Mucosa of rectum (tissue), 2 donors: ENCODE measurements at regions not wholly inside any gene's neighbourhood (a gene's known extent, or its start where the extent isn't known, plus 50 kb on each side); places are given as distances from the start of the nearest gene placed in this dataset.
"Not testable (repeated sequence)": the region's sequence is repeated elsewhere in the genome, so short reads cannot be mapped to it uniquely, and the experiment has no call there.

ENCODE experiments used
- H3K27ac ChIP-seq, 2 donors: one replicate each; pipeline ENCODE4 v1.7.0; 2013; ENCODE audit warnings: inconsistent platforms in 2 of 2, low read depth in 2 of 2, low read length in 2 of 2
- H3K27me3 ChIP-seq, 2 donors: one replicate each; pipeline ENCODE4 v1.7.0; 2013; ENCODE audit warnings: low read length in 2 of 2; ENCODE audit not compliant: control insufficient read depth in 2 of 2, insufficient read depth in 2 of 2
- H3K36me3 ChIP-seq, 2 donors: one replicate each; pipeline ENCODE4 v1.7.0; 2013; ENCODE audit warnings: low read length in 2 of 2; ENCODE audit not compliant: control insufficient read depth in 2 of 2, insufficient read depth in 2 of 2
- H3K4me1 ChIP-seq, 2 donors: one replicate each; pipeline ENCODE4 v1.7.0; 2013; ENCODE audit warnings: low read length in 2 of 2, mild to moderate bottlenecking in 1 of 2; ENCODE audit not compliant: control insufficient read depth in 2 of 2, insufficient read depth in 2 of 2
- H3K4me3 ChIP-seq, 2 donors: one replicate each; pipeline ENCODE4 v1.7.0; 2013; ENCODE audit warnings: low read length in 2 of 2
- H3K9ac ChIP-seq, 2 donors: one replicate each; pipeline ENCODE4 v1.7.0; 2013; ENCODE audit warnings: low read length in 2 of 2, low read depth in 1 of 2, mild to moderate bottlenecking in 1 of 2
- H3K9me3 ChIP-seq, 2 donors: one replicate each; pipeline ENCODE4 v1.7.0; 2013; ENCODE audit warnings: low read length in 2 of 2; ENCODE audit not compliant: control insufficient read depth in 2 of 2
- donor health status: healthy.
- donor health status: Normal muscosa, but diverticular disease.

DNA sequence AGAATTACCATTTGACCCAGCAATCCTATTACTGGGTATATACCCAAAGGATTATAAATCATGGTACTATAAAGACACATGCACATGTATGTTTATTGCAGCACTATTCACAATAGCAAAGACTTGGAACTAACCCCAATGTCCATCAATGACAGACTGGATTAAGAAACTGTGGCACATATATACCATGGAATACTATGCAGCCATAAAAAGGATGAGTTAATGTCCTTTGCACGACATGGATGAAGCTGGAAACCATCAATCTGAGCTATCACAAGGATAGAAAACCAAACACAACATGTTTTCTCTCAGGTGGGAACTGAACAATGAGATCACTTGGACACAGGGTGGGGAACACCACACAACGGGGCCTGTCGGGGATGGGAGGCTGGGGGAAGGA, 123.4 kb upstream of the RIOK3 start:
- H3K27ac ChIP-seq, H3K4me1 ChIP-seq, H3K9me3 ChIP-seq, H3K9ac ChIP-seq, H3K27me3 ChIP-seq, H3K36me3 ChIP-seq, H3K4me3 ChIP-seq: not testable (repeated sequence)

- Histone ChIP-seq H3K4me1 (no peaks in the 10 kb centered on the region), H3K9ac (no peak overlapping the region), H3K4me3 (no peak overlapping the region), H3K27ac (no peak overlapping the region), H3K36me3 (peaks cover 0 to 3% of the 10 kb centered on the region in 2 donors), H3K27me3 (no peaks in the 10 kb centered on the region), H3K9me3 (no peaks in the 10 kb centered on the region)
Measured at GRCh38 chr18:23330423-23330822, 122.7 kb upstream of the RIOK3 start.

GRCh38 chr18:23331091-23331920, 121.8 kb upstream of the RIOK3 start:
- Histone ChIP-seq H3K27me3 (no peaks in the 10 kb centered on the region), H3K36me3 (peaks cover 0 to 3% of the 10 kb centered on the region in 2 donors), H3K4me3 (no peak overlapping the region), H3K9ac (no peak overlapping the region), H3K9me3 (no peaks in the 10 kb centered on the region), H3K4me1 (no peaks in the 10 kb centered on the region), H3K27ac (no peak overlapping the region)

GRCh38 chr18:23332356-23332755, 120.7 kb upstream of the RIOK3 start:
- Histone ChIP-seq H3K9ac (no peak overlapping the region), H3K36me3 (peaks cover 0 to 3% of the 10 kb centered on the region in 2 donors), H3K9me3 (no peaks in the 10 kb centered on the region), H3K27me3 (no peaks in the 10 kb centered on the region), H3K4me3 (no peak overlapping the region), H3K27ac (no peak overlapping the region), H3K4me1 (no peaks in the 10 kb centered on the region)

DNA sequence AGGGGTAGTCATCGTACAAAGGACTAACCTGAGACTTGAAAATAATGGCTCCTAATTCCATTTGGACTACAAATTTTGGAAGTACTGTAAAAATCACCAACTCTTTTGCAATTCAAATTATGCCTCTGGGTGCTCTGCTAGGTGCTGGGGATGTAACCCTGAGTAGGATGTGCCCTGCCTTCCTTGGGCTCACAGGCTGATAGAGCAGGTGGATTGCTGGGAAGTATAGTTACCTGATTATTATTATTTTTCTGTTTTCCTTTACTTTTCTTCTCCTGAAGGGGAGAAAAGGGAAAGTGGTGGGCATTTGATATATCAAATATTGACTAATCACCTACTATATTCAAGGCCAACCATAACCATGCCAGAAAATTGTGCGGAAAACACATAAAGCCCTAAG, 119.3 kb upstream of the RIOK3 start:
- H3K4me1 ChIP-seq, result no peaks in the 10 kb centered on the region
- H3K9ac ChIP-seq, result no peak overlapping the region
- no peak overlapping the region for H3K27ac ChIP-seq
- H3K27me3 ChIP-seq, result no peaks in the 10 kb centered on the region
- peaks cover 0 to 3% of the 10 kb centered on the region in 2 donors for H3K36me3 ChIP-seq
- H3K9me3 ChIP-seq, result no peaks in the 10 kb centered on the region
- no peak overlapping the region for H3K4me3 ChIP-seq

DNA sequence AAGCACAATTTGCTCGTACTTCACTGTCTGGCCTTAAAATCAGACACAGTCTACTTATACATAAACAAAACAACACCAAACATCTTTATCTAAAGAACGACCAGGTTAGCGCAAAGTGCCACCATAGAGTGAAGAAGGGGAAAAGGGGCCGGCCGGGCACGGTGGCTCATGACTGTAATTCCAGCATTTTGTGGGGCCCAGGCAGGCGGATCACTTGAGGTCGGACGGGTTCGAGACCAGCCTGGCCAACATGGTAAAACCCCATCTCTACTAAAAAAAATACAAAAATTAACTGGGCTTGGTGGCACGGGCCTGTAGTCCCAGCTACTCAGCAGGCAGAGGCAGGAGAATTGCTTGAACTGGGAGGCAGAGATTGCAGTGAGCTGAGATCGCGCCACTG, 118.5 kb upstream of the RIOK3 start:
- no peak overlapping the region for H3K4me3 ChIP-seq
- no peak overlapping the region for H3K27ac ChIP-seq
- H3K9ac ChIP-seq, result no peak overlapping the region
- H3K27me3 ChIP-seq, result no peaks in the 10 kb centered on the region
- no peaks in the 10 kb centered on the region for H3K4me1 ChIP-seq
- H3K36me3 ChIP-seq, result peaks cover 0 to 3% of the 10 kb centered on the region in 2 donors
- H3K9me3 ChIP-seq, result no peaks in the 10 kb centered on the region

DNA sequence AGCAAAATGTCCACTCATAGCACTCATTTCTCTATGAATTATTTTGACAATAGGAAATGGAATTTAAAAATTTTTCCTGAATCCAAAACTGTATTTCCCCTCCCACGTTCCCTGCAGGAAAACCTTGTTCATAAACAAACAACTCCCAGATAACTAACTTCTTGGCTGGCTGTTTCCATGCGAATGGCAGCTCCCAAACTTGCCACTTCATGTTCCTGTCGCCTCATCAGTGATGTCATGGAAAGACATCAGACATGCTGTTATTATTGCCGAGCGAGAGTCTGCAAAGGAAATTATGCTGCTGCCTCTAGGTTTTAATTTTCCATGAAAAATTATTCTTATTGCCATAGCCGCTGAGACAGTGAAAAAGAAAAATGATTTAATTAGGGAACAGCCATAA, 117.0 kb upstream of the RIOK3 start:
- H3K4me1 ChIP-seq, result no peaks in the 10 kb centered on the region
- H3K36me3 ChIP-seq, result peaks cover 0 to 3% of the 10 kb centered on the region in 2 donors
- no peak overlapping the region for H3K27ac ChIP-seq
- no peaks in the 10 kb centered on the region for H3K27me3 ChIP-seq
- no peak overlapping the region for H3K9ac ChIP-seq
- H3K4me3 ChIP-seq, result no peak overlapping the region
- no peaks in the 10 kb centered on the region for H3K9me3 ChIP-seq

DNA sequence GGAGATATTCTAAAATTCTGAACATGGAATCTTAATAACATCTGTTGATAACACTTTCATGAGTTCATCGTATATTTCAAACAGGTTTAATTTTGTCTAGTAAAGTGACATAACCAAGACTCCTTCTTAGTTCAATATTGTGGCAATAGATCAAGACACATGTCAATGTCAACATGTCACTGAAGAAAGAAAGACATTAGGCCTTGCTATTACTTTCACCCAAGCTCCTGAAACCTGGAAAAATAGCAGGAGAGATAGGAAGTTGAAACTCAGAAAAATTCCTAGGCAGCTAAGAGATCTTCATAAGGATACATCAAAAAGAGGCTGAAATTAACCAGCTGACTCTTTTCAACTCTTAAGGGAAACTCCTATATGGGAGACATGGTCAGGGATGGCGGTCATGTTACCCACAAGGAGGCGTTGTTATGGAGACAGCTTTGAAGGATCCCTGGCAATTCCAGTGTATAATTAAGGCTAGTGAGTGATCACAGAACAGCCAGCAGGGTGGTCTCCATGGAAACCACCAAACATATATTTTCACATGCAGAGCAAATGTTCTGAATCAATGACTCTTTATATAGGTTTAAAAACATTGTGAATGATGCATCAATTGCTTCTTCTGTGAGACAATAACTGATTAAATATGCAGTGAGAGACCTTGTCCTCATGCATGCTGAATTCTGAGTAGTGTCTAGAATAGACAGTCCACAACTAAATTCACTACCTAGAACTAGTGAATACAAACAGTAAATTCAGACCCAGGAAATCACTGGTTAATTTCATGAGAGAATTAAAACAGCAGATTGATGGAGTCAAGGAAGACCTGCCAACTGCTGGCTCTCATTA, 115.3 kb upstream of the RIOK3 start:
- H3K27ac ChIP-seq, result no peak overlapping the region
- H3K9me3 ChIP-seq, result no peaks in the 10 kb centered on the region
- H3K36me3 ChIP-seq, result peaks cover 0 to 3% of the 10 kb centered on the region in 2 donors
- no peaks in the 10 kb centered on the region for H3K4me1 ChIP-seq
- H3K9ac ChIP-seq, result no peak overlapping the region
- H3K4me3 ChIP-seq, result no peak overlapping the region
- H3K27me3 ChIP-seq, result no peaks in the 10 kb centered on the region

DNA sequence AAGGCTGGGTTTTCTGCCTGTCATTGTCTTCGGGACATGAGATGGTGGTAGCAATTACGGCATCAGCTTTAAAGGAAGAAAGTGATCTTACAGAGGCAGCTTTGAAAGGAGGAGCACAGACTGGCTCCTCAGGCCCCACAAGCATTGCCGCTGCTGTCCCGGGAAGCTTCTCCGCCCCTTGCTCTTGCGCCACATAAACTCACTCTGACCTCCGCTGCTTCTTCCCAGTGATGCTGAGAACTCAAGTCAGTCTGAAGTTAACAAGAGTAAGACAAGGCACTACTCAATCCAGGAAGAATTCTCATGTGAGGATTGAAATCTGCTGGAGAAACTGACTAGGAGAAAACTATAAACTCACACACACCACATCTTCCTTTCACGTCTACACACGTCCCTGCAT, 112.4 kb upstream of the RIOK3 start:
- no peaks in the 10 kb centered on the region for H3K27me3 ChIP-seq
- H3K9me3 ChIP-seq, result no peaks in the 10 kb centered on the region
- H3K36me3 ChIP-seq, result no peaks in the 10 kb centered on the region
- H3K4me3 ChIP-seq, result no peak overlapping the region
- no peak overlapping the region for H3K9ac ChIP-seq
- no peaks in the 10 kb centered on the region for H3K4me1 ChIP-seq
- no peak overlapping the region for H3K27ac ChIP-seq

DNA sequence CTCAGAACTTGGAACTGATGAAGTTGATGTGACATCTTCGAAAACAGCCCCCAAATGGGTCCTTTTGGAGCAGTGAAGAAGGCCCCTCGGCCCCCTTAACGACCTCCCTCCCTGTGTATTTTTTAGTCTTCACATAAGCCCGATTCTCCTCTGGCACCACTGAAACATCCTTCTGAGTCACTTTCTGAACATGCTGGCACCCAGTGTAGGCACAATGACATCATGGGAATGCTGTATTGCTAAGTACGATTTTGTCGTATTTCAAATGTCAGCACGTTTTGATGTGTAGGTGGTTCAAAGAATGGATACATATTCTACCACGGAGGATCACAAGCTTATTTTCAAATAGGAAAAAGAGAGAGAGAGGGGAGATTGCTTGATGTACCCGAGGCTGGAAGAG, 111.7 kb upstream of the RIOK3 start:
- Histone ChIP-seq H3K27me3 (no peaks in the 10 kb centered on the region), H3K9me3 (no peaks in the 10 kb centered on the region), H3K4me1 (no peaks in the 10 kb centered on the region), H3K4me3 (no peak overlapping the region), H3K36me3 (no peaks in the 10 kb centered on the region), H3K9ac (no peak overlapping the region), H3K27ac (no peak overlapping the region)
